Ectodermal cell (in vitro differentiated cells): ENCODE measurements at regions not wholly inside any gene's neighbourhood (a gene's known extent, or its start where the extent isn't known, plus 50 kb on each side); places are given as distances from the start of the nearest gene placed in this dataset.

Experiments
- H3K27ac ChIP-seq: 2 replicates; pipeline ENCODE4 v1.7.0; 2013; ENCODE audit warnings: mild to moderate bottlenecking, low read depth, low read length; ENCODE audit not compliant: insufficient read depth, poor library complexity, severe bottlenecking
- H3K27me3 ChIP-seq: 2 replicates; pipeline ENCODE4 v1.7.0; 2013; ENCODE audit warnings: mild to moderate bottlenecking, low read length; ENCODE audit not compliant: insufficient read depth, control insufficient read depth, poor library complexity, severe bottlenecking
- H3K36me3 ChIP-seq: one replicate; pipeline ENCODE4 v1.7.0; 2013; ENCODE audit warnings: low read length; ENCODE audit not compliant: control insufficient read depth, insufficient read depth
- H3K4me1 ChIP-seq: one replicate; pipeline ENCODE4 v1.7.0; 2013; ENCODE audit warnings: low read length; ENCODE audit not compliant: control insufficient read depth, insufficient read depth
- H3K4me3 ChIP-seq: 2 replicates; pipeline ENCODE4 v1.7.0; 2013; ENCODE audit warnings: low read depth, low read length, control low read depth; ENCODE audit not compliant: insufficient read depth
- H3K9me3 ChIP-seq: 2 replicates; pipeline ENCODE4 v1.7.0; 2013; ENCODE audit warnings: mild to moderate bottlenecking, low read length, moderate library complexity; ENCODE audit not compliant: control insufficient read depth
- WGBS, 2 experiments: methylation state at CpG; one replicate each; pipeline ENCODE4 v1.1.7; 2013; ENCODE audit warnings: missing lambda C conversion rate in 2 of 2; 5-methylcytosine and 5-hydroxymethylcytosine counted together

DNA sequence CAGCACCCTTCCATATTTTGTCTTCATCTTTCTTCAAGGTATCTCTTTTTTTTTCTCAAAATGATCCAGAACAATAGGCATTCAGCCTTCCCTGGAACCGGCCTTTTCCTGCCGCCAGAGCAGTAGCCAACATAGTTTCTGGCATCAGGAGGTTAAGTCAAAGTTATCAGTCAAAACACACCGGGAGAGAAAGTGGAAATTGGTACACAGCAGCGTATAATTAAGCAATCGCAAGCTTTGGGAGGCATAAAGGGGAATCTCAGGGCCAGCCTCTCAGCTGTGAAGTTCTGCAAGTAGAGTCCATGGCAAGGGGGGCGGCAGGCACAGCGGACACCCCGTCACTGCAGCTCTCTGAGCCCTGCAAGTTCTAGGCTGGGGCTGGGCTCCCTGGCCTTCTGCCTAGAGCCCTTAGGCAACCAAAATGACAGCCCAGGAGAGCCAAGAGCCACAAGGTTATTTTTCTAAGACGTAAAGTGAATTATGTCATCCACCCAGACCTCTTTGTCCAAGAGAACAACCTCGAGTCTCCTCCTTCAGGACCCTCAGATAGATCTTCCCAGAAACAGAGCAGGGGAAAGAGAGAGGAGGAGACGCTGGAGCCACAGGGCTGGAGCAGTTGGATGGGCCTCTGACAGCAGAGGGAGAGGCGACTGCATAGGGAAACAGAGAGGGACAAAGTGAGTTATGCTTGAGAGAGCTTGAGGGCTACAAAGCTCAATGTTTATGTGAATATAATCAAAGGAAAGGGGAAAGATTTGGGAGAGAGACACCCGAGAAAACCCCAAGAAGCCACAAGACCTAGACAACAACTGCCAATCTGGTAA is 114.7 kb downstream of the BCL2L11 start:
- H3K9me3 ChIP-seq, result no peaks in the 10 kb centered on the region
- no peaks in the 10 kb centered on the region for H3K36me3 ChIP-seq
- H3K27me3 ChIP-seq, result no peaks in the 10 kb centered on the region
- WGBS, 2 experiments, result 92 to 93% methylated on average over 13 of the region's 13 CpGs
- no peaks in the 10 kb centered on the region for H3K4me1 ChIP-seq
- no peak overlapping the region for H3K27ac ChIP-seq
- H3K4me3 ChIP-seq, result no peak overlapping the region

GRCh38 chr2:111236025-111236424 is 115.3 kb downstream of the BCL2L11 start:
- no peak overlapping the region for H3K4me3 ChIP-seq

DNA sequence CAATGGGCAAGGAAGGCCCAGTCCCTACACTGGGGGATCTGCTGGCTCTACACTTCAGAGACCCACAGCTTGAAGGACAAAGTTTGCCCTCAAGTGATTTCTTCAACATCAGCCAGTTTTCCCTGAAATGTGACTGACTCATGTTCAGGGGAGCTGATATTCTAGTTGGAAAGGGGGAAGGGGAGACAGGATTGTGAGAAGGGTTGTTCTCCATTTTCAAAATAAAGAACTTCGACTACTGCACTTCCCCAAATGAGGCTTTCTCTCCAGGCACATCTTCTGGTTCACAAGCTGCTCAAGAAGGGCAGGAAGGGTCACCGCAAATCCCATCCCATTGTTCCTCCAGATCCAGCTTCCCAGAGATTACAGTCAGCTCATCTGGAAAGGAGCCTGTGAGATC is 117.6 kb downstream of the BCL2L11 start:
- Histone ChIP-seq H3K27ac (no peak overlapping the region), H3K36me3 (no peaks in the 10 kb centered on the region), H3K27me3 (no peaks in the 10 kb centered on the region), H3K9me3 (no peaks in the 10 kb centered on the region), H3K4me1 (no peaks in the 10 kb centered on the region), H3K4me3 (no peak overlapping the region)
- 87 to 93% methylated on average over 2 of the region's 2 CpGs for WGBS, 2 experiments

More at GRCh38 chr2:111236025-111236424, 115.3 kb downstream of the BCL2L11 start:
- WGBS, 2 experiments, result 95% methylated on average over 3 of the region's 3 CpGs
- no peaks in the 10 kb centered on the region for H3K27me3 ChIP-seq
- H3K4me1 ChIP-seq, result no peaks in the 10 kb centered on the region
- no peaks in the 10 kb centered on the region for H3K36me3 ChIP-seq
- no peaks in the 10 kb centered on the region for H3K9me3 ChIP-seq
- H3K27ac ChIP-seq, result no peak overlapping the region

DNA sequence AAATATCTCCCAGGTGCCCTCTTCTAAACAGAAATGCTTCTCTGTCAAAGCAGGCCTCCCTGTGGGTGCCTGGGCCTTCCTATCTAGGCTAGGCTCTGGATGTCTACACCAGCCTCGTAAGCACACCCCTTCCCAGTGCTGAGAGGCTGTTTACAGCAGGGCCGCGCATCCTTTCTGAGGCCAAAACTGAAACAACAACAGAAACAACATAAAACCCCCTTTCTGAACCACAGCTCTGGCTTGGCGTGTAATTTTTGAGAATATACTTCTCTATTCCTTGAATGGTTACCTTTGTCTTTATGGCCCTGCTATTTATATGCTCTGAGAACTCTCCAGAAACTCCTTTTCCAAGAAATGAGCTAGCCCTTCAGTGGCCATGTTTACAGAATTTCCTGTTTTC is 118.4 kb downstream of the BCL2L11 start:
- WGBS, 2 experiments, result 96 to 99% methylated on average over 4 of the region's 4 CpGs
- Histone ChIP-seq H3K4me1 (no peaks in the 10 kb centered on the region), H3K4me3 (no peak overlapping the region), H3K9me3 (no peaks in the 10 kb centered on the region), H3K27ac (no peak overlapping the region), H3K27me3 (no peaks in the 10 kb centered on the region), H3K36me3 (no peaks in the 10 kb centered on the region)

- no peaks in the 10 kb centered on the region for H3K36me3 ChIP-seq
- 95 to 99% methylated on average over 2 of the region's 3 CpGs for WGBS, 2 experiments
- no peaks in the 10 kb centered on the region for H3K27me3 ChIP-seq
- H3K9me3 ChIP-seq, result no peaks in the 10 kb centered on the region
- no peaks in the 10 kb centered on the region for H3K4me1 ChIP-seq
- no peak overlapping the region for H3K27ac ChIP-seq
- no peak overlapping the region for H3K4me3 ChIP-seq
Measured at GRCh38 chr2:111239581-111240249, 119.0 kb downstream of the BCL2L11 start.

DNA sequence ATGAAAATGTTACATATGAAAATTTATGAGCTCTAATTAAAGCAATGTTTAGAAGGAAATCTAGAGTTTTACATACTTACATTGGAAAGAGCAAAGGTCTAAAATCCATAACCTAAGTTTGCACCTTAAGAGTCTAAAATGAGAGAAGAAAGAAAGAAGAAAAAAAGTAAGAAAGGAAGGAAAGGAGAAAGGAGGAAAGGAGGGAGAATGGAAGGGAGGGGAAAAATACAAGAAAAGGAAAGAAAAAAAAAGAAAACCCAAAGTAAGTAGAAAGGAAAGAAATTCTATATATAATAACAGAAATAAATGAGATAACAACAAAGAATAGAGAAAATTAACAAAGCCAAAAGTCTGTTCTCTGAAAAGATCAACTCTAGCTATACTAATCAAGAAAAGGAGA is 122.6 kb downstream of the BCL2L11 start:
- Histone ChIP-seq H3K27me3 (no peaks in the 10 kb centered on the region), H3K4me1 (no peaks in the 10 kb centered on the region), H3K27ac (no peak overlapping the region), H3K9me3 (no peaks in the 10 kb centered on the region), H3K36me3 (no peaks in the 10 kb centered on the region), H3K4me3 (no peak overlapping the region)

DNA sequence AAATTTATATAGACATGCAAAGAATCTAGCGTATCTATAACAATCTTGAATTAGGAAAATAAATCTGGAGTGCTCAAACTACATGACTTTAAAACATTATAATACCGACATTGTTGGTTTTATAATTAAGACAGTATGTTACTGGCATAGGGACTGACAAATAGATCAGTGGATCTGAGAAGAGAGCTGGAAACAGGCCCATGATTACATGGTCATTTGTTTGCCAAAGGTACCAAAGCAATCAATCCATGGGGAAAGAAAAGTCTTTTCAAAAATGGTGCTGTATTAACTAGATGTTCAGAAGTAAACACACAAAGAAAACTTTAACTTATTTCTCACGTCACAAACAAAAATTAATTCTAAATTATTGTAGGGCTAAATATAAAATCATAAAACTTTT is 124.2 kb downstream of the BCL2L11 start:
- WGBS, 2 experiments, result 100% methylated on average over 1 to 2 of the region's 3 CpGs
- no peak overlapping the region for H3K4me3 ChIP-seq
- no peaks in the 10 kb centered on the region for H3K4me1 ChIP-seq

DNA sequence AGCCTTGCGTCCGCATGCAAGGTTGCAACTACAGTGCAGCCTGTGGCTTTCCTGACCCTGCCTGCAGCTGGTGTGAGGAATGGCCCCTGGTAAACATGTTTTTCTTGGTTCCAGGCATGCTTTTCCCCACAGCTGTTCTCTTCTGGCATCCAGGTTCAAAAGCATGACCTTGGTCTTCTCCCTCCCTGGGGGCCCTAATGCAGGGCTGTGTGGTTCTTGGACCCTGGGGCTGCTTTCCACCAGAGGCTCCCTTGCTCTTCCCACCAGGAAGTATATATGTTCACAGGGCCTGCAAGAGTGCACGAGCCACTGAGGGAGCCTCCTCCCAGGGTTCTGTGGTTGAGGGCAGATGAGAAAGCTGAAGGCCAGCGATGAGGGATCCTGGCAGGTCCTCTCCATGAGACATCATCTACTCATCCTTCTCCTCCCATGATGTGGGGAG is 125.9 kb downstream of the BCL2L11 start:
- H3K27ac ChIP-seq, result no peak overlapping the region
- no peaks in the 10 kb centered on the region for H3K9me3 ChIP-seq
- H3K4me1 ChIP-seq, result no peaks in the 10 kb centered on the region
- no peaks in the 10 kb centered on the region for H3K27me3 ChIP-seq
- H3K36me3 ChIP-seq, result no peaks in the 10 kb centered on the region
- H3K4me3 ChIP-seq, result no peak overlapping the region
- 90 to 94% methylated on average over 4 of the region's 4 CpGs for WGBS, 2 experiments

More for the DNA sequence above, 124.2 kb downstream of the BCL2L11 start:
- no peak overlapping the region for H3K27ac ChIP-seq
- no peaks in the 10 kb centered on the region for H3K27me3 ChIP-seq
- no peaks in the 10 kb centered on the region for H3K36me3 ChIP-seq
- H3K9me3 ChIP-seq, result no peaks in the 10 kb centered on the region

- H3K27me3 ChIP-seq, result no peaks in the 10 kb centered on the region
- H3K9me3 ChIP-seq, result no peaks in the 10 kb centered on the region
- no peak overlapping the region for H3K27ac ChIP-seq
- H3K36me3 ChIP-seq, result no peaks in the 10 kb centered on the region
- 97 to 98% methylated on average over 2 of the region's 2 CpGs for WGBS, 2 experiments
- H3K4me1 ChIP-seq, result no peaks in the 10 kb centered on the region
- H3K4me3 ChIP-seq, result no peak overlapping the region
Measured at GRCh38 chr2:111247491-111247890, 126.8 kb downstream of the BCL2L11 start.

DNA sequence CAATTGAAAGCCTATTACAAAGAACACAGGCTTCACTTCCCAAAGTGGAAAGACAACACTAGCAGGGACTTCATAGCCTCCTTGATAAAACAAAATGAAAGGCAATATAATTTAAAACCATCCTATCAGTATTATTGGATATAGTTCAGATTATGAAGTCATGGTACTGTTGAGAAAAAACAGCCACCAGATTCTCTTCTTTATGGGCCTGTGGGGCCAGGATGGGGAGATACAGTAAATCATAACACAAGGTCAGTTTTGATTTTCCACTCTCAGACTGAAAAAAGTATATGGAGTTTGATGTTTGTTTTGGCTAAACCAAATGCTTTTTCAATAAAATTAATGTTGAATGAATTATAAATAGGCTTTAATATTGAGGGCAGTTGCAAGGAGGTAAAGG is 129.1 kb downstream of the BCL2L11 start:
- Histone ChIP-seq H3K4me1 (no peaks in the 10 kb centered on the region), H3K36me3 (no peaks in the 10 kb centered on the region), H3K9me3 (no peaks in the 10 kb centered on the region), H3K4me3 (no peak overlapping the region), H3K27ac (no peak overlapping the region), H3K27me3 (no peaks in the 10 kb centered on the region)
